DMS 273 (cell line): ENCODE measurements at regions not wholly inside any gene's neighbourhood (a gene's known extent, or its start where the extent isn't known, plus 50 kb on each side); places are given as distances from the start of the nearest gene placed in this dataset.

Experiments used
- DNase-seq: peaks from one replicate; lab custom pipeline; 2025; ENCODE audit not compliant: unreplicated experiment; lab: John Stamatoyannopoulos, UW

- peak; percentile 77 for DNase-seq
Measured at GRCh38 chr16:86016201-86016965, 117.4 kb downstream of the IRF8 start.

- no peak for DNase-seq
Measured at GRCh38 chr16:86018071-86018470, 119.1 kb downstream of the IRF8 start.

- no peak for DNase-seq
Measured at GRCh38 chr16:86018487-86018886, 119.5 kb downstream of the IRF8 start.

GRCh38 chr16:86018941-86019340 is 120.0 kb downstream of the IRF8 start:
- DNase-seq = no peak

- DNase-seq = peak; percentile 15
Measured at GRCh38 chr16:86019446-86020047, 120.6 kb downstream of the IRF8 start.

- no peak for DNase-seq
Measured at GRCh38 chr16:86020971-86021370, 122.0 kb downstream of the IRF8 start.

GRCh38 chr16:86022381-86022960 is 123.5 kb downstream of the IRF8 start:
- DNase-seq = no peak

- no peak for DNase-seq
Measured at GRCh38 chr16:86024210-86024609, 125.2 kb downstream of the IRF8 start.

GRCh38 chr16:86025706-86026105 is 126.7 kb downstream of the IRF8 start:
- DNase-seq = no peak

- DNase-seq = no peak
Measured at GRCh38 chr16:86026171-86026910, 127.4 kb downstream of the IRF8 start.

GRCh38 chr16:86026916-86027315 is 128.0 kb downstream of the IRF8 start:
- no peak for DNase-seq

GRCh38 chr16:86027373-86028126 is 128.6 kb downstream of the IRF8 start:
- DNase-seq = no peak

GRCh38 chr16:86029131-86029741 is 130.3 kb downstream of the IRF8 start:
- peak; percentile 69 for DNase-seq

- DNase-seq = no peak
Measured at GRCh38 chr16:86030116-86030515, 131.2 kb downstream of the IRF8 start.

- DNase-seq = no peak
Measured at GRCh38 chr16:86031141-86031678, 132.2 kb downstream of the IRF8 start.

GRCh38 chr16:86033016-86033474 is 134.1 kb downstream of the IRF8 start:
- DNase-seq = no peak

GRCh38 chr16:86033971-86034370 is 135.0 kb downstream of the IRF8 start:
- no peak for DNase-seq

GRCh38 chr16:86034421-86034919 is 135.5 kb downstream of the IRF8 start:
- no peak for DNase-seq

- no peak for DNase-seq
Measured at GRCh38 chr16:86035906-86036305, 136.9 kb downstream of the IRF8 start.
